ENCODE measurements at regions not wholly inside any gene's neighbourhood (a gene's known extent, or its start where the extent isn't known, plus 50 kb on each side); places are given as distances from the start of the nearest gene placed in this dataset.
"Not testable (repeated sequence)": the region's sequence is repeated elsewhere in the genome, so short reads cannot be mapped to it uniquely, and the experiment has no call there.

DNA sequence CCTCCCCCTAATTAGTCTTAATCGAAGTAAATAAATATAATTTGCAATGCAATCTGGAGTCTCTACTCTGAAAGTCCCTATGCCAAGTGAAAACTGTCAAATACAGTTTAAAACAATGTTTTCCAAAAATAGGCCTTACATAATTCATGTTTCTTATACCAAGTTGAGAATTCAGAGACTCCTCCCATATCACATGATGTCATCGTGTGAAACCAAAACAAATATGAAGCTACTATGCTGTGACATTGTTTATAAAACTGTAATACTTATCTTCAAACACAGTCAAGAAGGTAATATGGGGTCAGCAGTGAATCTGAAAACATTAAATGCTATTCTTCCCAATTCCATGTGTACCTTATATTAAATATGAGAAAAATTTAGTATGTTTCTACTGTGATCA, 940.2 kb upstream of the FANCL start:
- DNase-seq (ENCODE audit: low read depth in 2 of 2): no peak

DNA sequence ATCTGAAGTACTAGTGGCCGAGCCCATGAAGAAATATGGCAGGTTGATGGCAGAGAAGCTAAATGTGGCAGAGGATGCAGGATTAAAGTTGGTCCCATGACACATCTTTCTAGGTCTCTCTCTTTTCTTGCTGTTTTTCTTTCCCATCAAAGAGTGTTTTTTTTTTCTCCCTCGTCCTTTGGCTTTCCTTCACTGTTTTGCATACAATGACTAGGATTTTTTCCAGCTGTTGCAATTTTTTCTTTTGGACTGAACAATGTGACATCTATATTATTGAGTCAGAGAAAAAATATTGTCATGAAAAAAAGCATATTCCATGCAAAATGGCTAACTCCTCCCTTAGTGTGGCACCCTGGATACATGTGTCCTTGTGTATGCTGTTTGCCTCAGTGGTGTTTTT, 939.5 kb upstream of the FANCL start:
- DNase-seq (ENCODE audit: low read depth in 2 of 2): no peak

DNA sequence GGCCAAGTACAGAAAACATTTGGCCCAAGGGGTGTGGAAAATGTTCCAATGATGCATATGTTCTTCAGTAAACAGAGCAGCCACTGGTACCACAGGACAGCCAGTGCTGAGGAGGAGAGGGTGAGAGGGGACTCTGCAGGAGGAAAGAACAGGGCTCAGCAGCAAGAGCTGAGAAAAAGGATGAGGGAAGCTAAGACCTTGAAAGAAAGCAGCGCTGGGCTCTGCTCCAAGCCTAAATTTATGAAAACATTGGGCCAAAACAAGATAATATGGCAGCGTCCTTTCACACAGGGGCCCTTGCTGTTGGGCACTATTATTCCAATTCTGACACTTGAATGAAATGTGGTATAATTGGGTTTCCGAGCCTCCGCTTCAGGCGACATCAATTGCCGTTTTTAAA, 939.0 kb upstream of the FANCL start:
- no peak for DNase-seq (ENCODE audit: low read depth in 2 of 2)

DNA sequence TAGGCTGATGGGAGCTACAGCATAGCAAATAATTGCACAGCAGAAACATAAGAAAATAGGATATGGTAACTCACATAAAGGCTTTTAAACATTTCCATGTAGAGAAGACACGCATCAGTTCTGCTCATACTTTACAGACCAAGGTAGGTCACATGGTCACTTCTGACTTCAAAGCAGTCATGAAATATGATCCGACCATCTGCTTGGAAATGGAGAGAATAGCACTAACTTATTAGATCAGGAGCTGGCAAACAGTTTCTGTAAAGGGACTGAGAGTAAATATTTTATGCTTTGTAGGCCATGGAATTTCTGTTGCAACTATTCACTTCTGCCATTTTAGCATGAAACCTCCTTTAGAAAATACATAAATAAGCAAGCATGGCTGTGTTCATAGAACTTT, 936.6 kb upstream of the FANCL start:
- no peak for DNase-seq (ENCODE audit: low read depth in 2 of 2)

DNA sequence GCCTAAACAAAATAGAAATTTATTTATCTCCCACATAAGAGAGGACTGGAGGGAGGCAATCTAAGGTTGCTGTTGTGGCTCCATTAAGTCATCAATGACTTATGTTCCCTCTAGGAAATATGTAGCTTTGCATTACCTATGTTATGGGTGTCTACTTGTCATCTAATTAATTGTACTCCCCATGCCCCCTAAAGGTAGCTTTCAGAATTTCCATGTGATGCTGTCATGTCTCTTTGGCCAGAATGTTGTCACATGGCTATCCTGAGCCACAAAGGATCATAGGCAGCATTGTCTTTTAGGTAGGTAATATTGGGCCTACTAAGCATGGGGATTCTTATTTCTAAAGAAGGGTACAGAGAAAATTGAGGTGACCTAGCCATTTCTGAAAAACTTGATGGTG, 935.6 kb upstream of the FANCL start:
- DNase-seq (ENCODE audit: low read depth in 2 of 2): no peak

DNA sequence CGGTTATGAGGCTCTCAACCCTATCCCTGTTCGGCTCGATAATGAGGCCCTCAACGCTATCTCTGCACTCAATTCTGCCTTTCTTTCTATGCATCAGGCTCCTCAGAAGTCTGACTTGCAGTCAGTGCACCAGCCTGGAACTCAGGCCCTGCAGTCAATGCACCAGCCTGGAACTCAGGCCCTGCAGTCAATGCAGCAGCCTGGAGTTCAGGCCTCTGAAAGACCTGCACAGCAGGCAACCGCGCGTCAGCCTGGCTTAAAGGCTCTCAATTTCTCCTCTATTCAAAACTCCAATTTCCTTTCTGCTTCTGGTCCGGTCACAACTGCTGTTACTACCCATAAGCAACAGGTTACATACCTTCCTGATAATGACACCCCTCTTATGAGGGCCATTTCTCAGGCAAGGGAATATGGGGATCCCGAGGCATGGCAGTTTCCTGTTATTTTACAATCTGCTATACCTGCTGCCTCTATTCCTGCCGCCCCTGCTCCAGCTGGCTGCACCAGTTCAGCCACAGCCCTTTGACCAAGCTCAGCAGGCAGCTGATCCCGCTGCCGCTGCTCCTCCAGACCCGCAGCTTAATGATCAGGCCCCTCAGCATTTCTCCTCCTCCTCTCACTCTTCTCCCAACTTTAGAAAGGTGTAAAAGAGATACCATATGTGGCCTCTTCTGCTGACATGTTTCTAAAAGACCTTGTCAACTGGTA, 933.6 kb upstream of the FANCL start:
- DNase-seq (ENCODE audit: low read depth in 2 of 2): no peak

DNA sequence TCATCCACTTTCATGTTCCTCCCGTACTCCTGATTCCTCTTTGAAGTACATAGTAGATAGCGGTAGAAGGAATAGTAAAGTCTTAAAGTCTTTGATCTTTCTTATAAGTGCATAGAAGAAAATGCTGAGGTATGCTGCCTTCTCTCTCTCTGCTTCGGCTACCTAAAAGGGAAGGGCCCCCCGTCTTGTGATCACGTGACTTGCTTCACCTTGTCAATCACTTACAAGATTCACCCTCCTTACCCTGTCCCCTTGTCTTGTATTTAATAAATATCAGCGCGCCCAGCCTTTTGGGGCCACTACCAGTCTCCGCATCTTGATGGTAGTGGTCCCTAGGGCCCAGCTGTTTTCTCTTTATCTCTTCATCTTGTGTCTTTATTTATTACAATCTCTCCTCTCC, 932.2 kb upstream of the FANCL start:
- no peak for DNase-seq (ENCODE audit: low read depth in 2 of 2)

DNA sequence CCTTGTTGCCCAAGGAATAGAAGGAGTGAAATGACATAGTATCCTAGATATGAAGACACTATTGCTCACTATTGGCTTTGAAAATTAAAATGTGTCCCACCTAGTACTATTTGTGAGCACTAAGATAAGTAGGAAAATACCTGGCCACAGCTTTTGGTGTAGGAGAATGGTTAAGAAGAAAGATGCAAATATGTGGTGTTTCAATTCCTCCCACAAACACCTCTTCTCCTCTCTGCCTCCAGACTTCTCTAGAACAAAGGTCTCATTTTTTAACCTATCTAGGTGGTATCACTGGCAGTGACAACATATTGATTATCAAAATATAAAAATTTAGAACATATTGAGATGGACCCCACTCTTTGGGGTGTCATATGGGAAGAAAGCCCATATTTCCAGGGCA, 929.9 kb upstream of the FANCL start:
- no peak for DNase-seq (ENCODE audit: low read depth in 2 of 2)

DNA sequence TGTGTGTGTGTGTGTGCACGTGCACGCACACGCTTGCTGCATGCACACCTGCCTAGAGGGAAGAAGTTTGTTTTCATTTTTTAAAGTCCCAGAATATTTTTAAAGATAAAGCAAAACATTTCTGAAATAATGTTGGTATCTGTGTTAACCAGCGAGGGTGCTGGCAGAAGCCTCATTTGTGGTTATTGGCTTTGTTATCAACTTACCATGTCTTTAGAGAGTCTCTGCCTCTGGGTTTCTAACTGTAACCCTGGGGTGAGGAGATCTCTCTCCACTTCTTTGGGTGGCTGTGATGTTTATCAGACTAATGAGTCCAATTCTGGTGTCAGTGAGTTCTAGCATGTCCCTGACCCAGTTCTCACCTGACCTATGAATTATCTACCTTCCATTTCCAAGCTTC, 927.6 kb upstream of the FANCL start:
- no peak for DNase-seq (ENCODE audit: low read depth in 2 of 2)

DNA sequence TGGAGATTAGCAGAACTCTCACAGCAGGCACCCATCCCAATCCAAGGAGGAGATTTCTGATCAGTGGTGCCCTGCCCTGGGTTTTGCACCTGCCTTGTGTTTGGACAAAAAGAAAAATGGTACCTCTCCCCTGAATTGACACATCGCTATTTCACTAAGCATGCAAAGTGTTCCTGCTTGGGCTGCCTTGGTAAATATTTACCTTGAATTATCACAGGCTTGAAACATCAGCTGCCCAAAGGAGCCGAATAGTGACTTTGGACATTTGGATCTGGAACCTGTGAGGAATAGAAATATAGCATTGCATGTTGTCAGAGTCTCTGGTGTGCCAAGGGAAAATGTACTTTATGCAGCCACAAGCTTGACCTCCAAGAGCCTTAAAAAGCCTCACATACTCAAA, 926.4 kb upstream of the FANCL start:
- DNase-seq (ENCODE audit: low read depth in 2 of 2): no peak

DNA sequence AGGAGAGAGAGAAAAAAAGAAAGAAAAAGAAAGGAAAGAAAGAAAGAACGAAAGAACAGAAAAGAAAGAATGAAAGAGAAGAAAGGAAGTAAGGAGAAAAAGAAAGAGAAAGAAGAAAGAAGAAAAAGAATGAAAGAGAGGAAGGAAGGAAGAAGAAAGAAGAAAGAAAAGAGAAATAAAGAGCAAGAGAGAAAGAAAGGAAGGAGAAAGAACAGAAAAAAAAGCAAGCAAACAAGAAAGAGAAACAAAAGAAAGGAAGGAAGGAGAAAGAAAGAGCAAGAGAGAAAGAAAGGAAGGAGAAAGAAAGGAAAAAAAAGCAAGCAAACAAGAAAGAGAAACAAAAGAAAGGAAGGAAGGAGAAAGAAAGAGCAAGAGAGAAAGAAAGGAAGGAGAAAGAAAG, 916.8 kb upstream of the FANCL start:
- not testable (repeated sequence) for DNase-seq (ENCODE audit: low read depth in 2 of 2)

DNA sequence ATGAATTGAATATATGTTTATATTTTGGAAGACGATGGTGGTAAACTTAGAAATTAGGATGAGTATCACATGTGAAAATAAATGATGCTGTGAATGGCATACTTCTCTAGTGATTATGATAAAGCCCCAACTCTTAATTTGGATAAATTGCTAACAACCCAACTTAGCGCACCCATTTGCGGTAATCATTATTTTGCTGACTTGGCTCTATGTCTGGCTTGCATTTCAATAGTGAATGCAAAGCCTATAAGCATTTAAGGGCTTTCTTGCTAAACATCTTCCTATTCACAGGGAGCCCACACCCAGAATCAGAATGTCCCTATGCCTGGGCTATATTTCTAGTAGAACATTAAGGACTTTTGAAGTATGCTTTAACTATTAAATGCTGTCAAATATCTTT, 910.7 kb upstream of the FANCL start:
- no peak for DNase-seq (ENCODE audit: low read depth in 2 of 2)

DNA sequence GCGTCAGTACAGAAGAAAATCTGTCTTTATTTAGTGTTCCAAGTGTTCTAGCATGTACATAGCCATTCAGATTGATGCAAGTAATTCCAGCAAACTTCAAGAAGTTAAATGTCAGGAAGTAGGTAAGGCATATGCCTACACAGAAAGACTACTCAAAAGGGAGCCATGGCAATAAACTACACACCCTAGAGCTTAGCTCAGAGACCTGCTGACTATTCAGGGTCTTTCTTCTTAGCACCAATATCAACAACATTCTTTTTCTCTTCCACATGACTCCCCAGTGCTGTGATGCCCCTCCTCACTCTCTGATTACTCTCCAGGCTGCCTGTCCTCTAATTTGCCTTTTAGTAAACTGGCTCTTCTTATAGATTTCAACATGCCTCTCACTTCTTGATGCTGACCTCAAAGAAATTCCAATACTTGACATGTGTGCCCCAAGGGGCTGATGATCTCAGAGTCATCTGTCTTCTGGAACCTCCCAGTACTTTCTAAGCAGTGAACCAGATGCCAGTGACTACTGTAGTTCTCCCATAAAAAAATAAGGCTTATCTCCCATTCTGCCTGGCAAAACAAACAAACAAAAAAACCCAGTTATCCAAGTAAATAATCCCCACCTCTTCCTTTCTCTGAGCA, 909.2 kb upstream of the FANCL start:
- DNase-seq (ENCODE audit: low read depth in 2 of 2): no peak

DNA sequence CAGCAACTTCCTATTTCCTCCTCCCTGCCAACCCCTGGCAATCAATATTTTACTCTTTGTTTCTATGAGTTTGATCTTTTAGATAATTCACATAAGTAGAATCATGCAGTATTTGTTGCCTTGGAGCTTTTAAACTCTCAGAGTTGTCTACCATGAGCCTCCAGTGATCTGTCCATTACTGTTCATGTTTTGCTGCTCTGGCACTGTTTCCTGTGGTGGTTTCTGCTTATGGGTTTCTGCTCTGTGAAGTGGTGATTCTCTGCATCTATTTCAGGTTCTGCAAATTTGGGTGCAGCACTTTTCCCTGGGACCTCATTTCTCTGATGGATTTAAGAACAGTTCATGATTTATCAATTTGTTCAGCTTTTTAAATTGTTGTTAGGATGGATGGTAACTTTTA, 908.1 kb upstream of the FANCL start:
- no peak for DNase-seq (ENCODE audit: low read depth in 2 of 2)

DNA sequence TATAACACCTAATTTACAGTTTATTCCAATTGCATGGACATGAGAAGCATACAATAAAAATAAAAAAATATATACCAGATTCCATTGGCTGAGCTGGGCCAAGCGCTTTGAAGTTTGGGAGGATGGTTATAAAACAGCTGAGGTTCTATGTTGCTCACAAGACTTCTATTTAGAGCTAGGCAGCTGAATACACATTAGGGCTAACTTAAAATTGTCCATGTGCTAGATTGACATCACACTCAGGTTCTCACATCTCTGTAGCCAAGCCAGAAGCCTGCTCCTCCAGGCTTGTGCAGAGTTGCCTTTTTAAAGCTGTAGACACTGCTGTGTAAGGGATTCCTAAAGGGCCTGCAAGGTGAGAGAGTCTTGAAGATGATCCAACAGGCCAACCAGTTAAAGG, 871.1 kb upstream of the FANCL start:
- DNase-seq (ENCODE audit: low read depth in 2 of 2): no peak

DNA sequence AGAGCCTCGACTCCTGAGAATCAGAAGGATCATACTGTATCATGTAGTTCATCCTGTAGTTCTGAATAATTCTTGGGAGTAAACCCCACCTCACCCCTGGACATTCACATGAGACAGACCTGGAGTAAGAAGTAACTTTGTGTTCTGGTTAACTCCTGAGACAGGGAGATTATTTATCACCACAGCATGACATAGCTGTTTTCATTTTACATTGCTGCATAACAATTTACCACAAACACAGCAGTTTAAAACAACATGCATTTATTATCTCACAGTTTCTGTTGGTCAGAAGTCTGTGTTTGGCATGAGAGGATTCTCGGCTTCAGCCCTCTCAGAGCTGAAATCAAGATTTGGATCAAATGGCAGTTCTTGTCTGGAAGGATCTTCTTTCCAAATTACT, 855.8 kb upstream of the FANCL start:
- no peak for DNase-seq (ENCODE audit: low read depth in 2 of 2)

DNA sequence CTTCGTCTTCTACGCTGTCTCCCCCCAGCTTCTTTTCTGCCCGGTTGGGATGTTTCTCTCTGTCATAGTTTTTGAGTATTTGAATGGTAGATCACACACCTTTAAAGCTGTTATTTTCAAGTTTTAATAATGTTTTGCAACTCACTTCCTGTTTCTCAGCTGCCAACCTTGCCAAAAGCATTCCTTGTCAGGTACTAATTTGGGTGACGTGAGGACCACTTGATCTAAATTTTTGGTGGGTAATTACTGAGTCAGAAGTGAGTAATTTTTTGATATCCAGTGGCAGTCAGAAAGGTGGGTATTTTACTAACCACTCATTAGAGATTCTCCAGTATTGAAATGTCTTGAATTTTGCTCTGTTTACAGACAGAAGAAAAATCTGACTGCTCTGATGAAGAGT, 852.4 kb upstream of the FANCL start:
- DNase-seq (ENCODE audit: low read depth in 2 of 2): no peak

DNA sequence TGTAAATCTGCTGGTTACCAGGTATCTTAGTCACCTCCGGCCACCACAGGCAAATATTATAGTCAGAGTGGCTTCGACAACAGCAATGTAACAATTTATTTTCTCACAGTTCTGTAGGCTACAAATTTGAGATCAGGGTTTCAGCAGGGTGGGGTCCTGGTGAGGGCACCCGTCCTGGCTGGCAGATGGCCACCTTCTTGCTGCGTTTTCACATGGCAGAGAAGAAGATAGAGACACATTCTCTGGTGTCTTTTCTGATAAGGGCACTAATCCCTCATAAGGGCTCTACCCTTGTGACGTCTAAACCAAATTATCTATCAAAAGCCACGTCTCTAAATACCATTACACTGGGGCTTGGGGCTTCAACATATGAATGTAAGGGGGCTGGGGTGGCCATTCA, 843.2 kb upstream of the FANCL start:
- no peak for DNase-seq (ENCODE audit: low read depth in 2 of 2)

DNA sequence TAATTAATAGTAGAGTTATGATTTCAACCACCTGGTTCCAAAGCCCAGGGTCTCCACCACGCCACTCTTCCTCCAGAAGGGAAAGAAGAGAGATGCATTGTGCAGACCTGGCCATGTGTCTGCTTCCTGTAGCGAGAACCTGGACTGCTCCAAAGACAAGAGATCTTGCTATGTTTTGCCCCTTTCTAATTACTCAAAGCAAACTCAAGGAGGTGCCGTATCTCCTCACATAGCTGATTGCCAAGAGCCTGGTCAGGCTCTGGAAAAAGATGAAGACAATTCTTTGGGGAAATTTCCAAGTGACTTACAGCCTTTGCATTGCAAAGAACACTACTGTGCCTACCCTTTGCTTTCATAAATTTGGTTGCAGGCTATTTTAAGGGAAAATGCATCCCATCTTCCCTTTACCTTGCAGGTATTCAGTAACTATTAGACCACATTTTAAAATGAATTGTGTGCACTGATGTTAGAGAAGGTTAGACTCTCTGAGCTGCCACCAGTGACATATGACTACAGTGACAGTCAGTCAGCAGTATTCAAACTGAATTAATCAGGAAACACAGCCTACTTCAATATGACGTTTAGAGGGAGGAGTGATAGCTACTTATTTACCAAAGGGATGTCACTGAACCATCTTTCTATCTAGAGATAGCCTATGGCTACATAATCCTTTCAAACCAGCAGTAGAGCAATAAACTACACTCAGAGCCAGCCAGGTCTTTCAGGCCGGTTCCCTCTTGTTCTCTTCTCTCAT, 842.1 kb upstream of the FANCL start:
- no peak for DNase-seq (ENCODE audit: low read depth in 2 of 2)

DNA sequence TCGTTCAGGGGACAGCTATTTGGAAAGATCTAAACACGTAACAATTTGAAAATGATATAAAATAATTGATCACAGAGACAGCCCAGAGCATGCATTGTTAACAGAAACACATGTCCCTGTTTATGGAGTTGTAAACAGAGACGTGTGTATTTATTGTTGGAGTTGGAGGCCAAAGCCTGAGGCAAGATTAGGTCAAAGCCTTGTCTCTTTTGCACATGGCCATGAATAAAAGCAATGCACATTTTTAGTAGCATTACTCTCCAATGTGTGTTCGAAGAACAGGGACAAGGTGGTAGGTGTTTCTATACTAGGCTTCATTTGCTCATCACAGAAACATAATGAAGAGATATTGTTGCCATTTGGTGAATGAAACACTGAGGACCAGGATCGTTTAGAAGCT, 841.5 kb upstream of the FANCL start:
- no peak for DNase-seq (ENCODE audit: low read depth in 2 of 2)

DNA sequence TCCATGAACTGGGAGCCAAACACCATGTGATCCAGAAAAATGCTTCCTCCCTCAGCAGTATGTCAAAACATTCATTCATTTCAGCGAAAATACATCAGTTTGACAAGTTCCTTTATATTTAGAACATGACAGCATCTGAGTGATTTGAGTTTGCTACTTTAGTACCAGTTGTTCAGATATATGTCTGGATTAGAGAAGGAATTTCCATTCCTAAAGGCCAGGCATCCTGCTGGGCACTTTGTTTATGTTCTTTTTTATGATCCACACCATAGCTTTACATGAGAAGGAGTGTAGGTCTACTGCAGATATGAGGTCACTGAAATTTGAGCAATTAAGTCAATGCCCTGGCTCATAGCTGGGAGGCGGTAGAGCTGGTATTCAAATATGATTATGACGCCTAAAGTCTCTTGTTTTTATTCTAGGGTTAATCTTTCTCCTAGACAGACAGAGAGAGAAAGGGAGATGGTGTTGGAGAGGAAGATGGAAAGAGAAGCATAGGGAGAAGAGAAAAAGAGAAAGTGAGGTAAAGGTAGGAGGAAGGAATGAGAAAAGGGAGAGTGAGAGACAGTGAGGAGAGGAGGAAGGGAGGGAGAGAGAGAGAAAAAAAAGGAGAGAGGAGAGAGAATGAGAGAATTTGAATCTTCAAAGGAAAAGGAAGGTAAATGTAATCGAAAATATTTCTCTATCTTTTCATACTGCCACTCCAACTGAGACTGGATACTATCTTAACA, 839.5 kb upstream of the FANCL start:
- DNase-seq (ENCODE audit: low read depth in 2 of 2): no peak

DNA sequence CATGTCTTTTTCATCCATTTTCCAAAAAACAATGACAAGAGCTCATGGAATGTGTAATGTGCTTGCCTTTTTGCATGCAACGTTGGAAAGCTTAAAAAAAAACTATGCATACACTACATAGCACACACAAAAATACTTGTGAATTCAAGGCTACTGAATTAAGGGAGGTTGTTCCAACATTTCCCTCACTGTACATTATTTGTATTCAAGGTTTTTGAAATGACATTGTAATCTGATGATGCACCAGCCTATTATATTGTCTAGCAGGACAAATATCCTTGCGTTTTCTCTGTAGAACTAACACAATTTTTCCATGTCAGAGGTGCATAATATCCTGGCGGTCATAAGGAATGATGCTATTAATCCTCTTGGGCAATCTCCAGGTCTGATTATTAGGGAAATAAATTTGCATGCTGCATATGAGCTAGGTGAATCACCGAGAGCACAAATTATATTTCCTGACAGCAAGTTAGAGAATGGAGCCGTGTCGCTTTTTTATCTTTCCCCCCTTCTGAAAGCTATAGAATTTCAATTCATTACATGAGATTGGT, 836.9 kb upstream of the FANCL start:
- no peak for DNase-seq (ENCODE audit: low read depth in 2 of 2)
